AG04450 (cell line): ENCODE measurements at regions not wholly inside any gene's neighbourhood (a gene's known extent, or its start where the extent isn't known, plus 50 kb on each side); places are given as distances from the start of the nearest gene placed in this dataset.

Experiments used
- CTCF ChIA-PET: fragments of 300-600, 350-600 bp; formaldehyde crosslinking; extraction: SDS; loops from one replicate; lab custom pipeline; 2022; ENCODE audit warnings: antibody characterized with exemption, inconsistent platforms; lab: Charles Lee
- POLR2A ChIA-PET: fragments of 350-600 bp; formaldehyde crosslinking; extraction: SDS; loops from one replicate; lab custom pipeline; 2021; ENCODE audit warnings: antibody characterized with exemption, inconsistent platforms; lab: Yijun Ruan, JAX
- DNase-seq: peaks from one replicate; pipeline ENCODE4 v3.0.0-alpha.2; 2011; ENCODE audit warnings: low read depth, low spot score
- H3K27ac ChIP-seq: one replicate; pipeline ENCODE4 v1.5.1; 2012; ENCODE audit warnings: low read depth, low read length, control low read depth
- H3K27me3 ChIP-seq: one replicate; pipeline ENCODE4 v1.6.0; 2012; ENCODE audit warnings: low read length; ENCODE audit not compliant: control insufficient read depth, insufficient read depth
- H3K4me3 ChIP-seq: 2 replicates; pipeline ENCODE4 v1.5.1; 2011; ENCODE audit warnings: mild to moderate bottlenecking, low read depth, low read length, control low read depth
- H3K9me3 ChIP-seq: 2 replicates; pipeline ENCODE4 v1.5.1; 2012; ENCODE audit warnings: low read length; ENCODE audit not compliant: control insufficient read depth, insufficient read depth
- TF ChIP-seq, protein P1 (sequence below): IDR thresholded peaks from 2 replicates; pipeline ENCODE4 v1.5.1; 2011; ENCODE audit warnings: low read depth, low read length, control low read depth, inconsistent platforms

DNA sequence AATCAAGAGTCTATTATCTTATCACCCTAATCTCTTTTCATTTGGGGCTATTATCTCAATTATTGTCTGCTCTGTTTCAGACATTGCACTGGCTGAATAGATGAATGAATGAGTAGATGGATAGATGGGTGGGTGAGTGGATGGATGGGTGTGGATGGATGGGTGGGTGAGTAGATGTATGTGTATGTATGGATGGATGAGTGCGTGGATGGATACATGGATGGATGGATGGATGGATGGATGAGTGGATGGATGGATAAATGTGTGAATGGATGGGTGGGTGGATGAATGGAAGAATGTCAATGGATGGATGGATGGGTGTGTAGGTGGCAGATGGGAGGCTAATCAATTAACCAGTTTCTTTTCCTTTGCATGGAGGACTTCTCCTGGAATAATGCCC is 301.7 kb downstream of the NSG2 start:
- Histone ChIP-seq H3K9me3 (no peaks in the 10 kb centered on the region; the same call in 1 of the 2 replicates), H3K27ac (no peak overlapping the region), H3K4me3 (no peak overlapping the region), H3K27me3 (peaks cover 10% of the 10 kb centered on the region)
- no peak for DNase-seq
- TF ChIP-seq, protein P1, sequence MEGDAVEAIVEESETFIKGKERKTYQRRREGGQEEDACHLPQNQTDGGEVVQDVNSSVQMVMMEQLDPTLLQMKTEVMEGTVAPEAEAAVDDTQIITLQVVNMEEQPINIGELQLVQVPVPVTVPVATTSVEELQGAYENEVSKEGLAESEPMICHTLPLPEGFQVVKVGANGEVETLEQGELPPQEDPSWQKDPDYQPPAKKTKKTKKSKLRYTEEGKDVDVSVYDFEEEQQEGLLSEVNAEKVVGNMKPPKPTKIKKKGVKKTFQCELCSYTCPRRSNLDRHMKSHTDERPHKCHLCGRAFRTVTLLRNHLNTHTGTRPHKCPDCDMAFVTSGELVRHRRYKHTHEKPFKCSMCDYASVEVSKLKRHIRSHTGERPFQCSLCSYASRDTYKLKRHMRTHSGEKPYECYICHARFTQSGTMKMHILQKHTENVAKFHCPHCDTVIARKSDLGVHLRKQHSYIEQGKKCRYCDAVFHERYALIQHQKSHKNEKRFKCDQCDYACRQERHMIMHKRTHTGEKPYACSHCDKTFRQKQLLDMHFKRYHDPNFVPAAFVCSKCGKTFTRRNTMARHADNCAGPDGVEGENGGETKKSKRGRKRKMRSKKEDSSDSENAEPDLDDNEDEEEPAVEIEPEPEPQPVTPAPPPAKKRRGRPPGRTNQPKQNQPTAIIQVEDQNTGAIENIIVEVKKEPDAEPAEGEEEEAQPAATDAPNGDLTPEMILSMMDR: no peak
- POLR2A ChIA-PET: no interaction called here
- CTCF ChIA-PET: interaction anchor here (1.4 to 2.1 kb wide), 2 partner anchors 20 to 36 kb away, joined by 5 to 6 read pairs; no protein-coding TSS in a partner anchor

DNA sequence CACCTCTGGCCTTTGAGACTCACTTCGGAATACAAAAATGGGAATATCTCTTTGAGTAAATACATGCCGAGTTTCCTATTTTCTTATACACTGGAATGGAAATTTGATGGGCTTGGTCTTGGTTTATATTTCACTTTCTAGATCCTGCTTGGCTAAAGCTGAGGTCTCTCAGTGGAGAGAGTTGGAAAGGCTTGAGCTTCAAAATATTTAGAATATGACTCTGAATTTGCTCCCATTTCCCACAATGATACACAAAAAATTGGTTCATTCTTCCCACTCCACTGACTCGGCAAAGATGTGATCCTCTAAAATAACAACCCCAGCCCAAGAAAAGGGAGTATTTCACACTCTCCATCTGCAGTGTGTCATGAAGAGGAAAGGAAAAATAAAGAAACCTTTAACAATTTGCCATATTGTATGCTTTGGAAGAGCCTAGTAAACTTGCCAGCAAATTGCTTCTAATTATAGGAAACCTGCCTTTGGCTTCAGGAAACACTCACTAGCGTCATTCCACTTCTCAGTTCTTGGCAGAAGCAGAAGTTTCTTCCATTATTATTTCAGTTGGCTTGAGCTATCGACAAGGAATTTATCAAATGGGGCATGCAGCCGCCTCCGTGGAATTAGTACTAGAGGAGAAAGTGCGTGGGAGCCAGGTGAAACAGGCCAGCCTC is 302.9 kb downstream of the NSG2 start:
- TF ChIP-seq, protein P1: no peak
- H3K27me3 ChIP-seq: peaks cover 10% of the 10 kb centered on the region
- no peaks in the 10 kb centered on the region; the same call in 1 of the 2 replicates for H3K9me3 ChIP-seq
- no peak overlapping the region for H3K4me3 ChIP-seq
- no peak for DNase-seq
- no peak overlapping the region for H3K27ac ChIP-seq
- ChIA-PET CTCF (no interaction called here), POLR2A (no interaction called here)

DNA sequence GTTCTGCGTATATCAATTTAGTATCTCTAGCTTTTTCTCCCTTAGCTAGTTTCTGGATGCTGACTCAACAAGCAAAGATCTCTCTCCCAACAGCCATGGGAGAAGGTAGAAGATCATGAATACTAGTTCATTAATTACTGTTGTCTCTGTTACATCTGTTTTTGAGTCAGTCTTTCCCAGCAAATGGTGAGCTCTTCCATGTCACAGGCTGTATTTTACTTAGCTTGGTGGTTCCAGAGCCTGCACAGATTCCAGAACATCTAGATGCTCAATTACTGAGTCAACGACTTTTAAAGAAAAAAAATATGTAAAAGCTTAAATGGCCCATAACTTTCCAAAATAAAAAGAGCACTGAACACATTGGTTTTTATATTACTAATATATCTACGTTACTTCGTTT is 307.2 kb downstream of the NSG2 start:
- DNase-seq: no peak
- Histone ChIP-seq H3K27me3 (peaks cover 7% of the 10 kb centered on the region), H3K9me3 (no peaks in the 10 kb centered on the region), H3K27ac (no peak overlapping the region), H3K4me3 (no peak overlapping the region)
- ChIA-PET CTCF (interaction anchor here (0.7 to 1.1 kb wide), 3 partner anchors 28 to 441 kb away, joined by 3 read pairs; no protein-coding TSS in a partner anchor), POLR2A (no interaction called here)
- TF ChIP-seq, protein P1: no peak

DNA sequence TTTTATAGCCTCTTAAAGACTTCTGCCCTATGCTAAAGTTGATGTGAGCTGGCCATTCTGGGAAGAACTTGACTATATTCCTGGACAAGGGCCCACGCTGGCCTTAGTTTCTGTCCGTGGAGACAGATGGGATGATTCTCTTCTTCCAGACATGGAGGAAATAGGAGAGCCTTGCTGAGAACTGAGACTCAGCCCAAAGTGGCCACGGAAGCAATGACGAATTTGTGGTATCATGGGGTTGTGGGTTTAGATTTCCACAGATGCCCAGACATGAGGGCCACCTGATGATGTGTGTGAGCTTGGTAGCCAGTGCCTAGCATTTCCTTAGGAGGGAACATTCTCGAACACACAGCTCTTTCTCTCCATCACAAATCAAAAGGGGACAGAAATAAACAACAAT is 309.1 kb downstream of the NSG2 start:
- no peak overlapping the region for H3K27ac ChIP-seq
- CTCF ChIA-PET: interaction anchor here (1.5 kb wide), 1 partner anchor 37 kb away, joined by 3 read pairs; no protein-coding TSS in a partner anchor

DNA sequence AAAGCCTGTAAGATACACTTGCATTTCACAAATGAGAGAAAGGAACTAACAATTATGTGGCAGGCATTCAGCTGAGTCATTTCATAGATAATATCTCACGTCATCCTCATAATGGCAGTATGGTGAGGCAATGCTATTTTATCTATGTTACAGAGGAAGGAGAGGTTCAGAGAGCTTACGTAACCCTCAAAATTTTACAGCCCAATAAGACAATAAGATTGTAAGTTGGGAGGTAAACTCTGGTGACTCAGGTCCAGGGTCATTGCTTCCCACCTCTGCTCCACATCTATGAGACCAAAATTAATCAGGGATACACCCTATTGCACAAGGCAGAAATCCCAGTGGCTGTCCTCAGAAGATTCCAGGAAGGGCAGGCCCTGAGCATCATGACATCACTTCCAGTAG is 309.7 kb downstream of the NSG2 start:
- ChIA-PET CTCF (interaction anchor here (1.5 kb wide), 1 partner anchor 37 kb away, joined by 3 read pairs; no protein-coding TSS in a partner anchor), POLR2A (no interaction called here)
- H3K9me3 ChIP-seq: no peaks in the 10 kb centered on the region
- no peak overlapping the region for H3K27ac ChIP-seq
- H3K27me3 ChIP-seq: peaks cover 2% of the 10 kb centered on the region
- DNase-seq: peak; percentile 10
- no peak overlapping the region for H3K4me3 ChIP-seq
- TF ChIP-seq, protein P1: no peak

More for the DNA sequence above, 309.1 kb downstream of the NSG2 start:
- peaks cover 2% of the 10 kb centered on the region for H3K27me3 ChIP-seq
- no peaks in the 10 kb centered on the region for H3K9me3 ChIP-seq
- POLR2A ChIA-PET: no interaction called here
- no peak overlapping the region for H3K4me3 ChIP-seq
- DNase-seq: no peak
- TF ChIP-seq, protein P1: no peak
